HG02938 (cell line): ENCODE measurements at regions not wholly inside any gene's neighbourhood (a gene's known extent, or its start where the extent isn't known, plus 50 kb on each side); places are given as distances from the start of the nearest gene placed in this dataset.

Experiments used
- ATAC-seq: cut with Tn5 transposase; IDR thresholded peaks from one replicate; pipeline ENCODE4 v1.9.1; 2021; ENCODE audit warnings: mild to moderate bottlenecking, moderate library complexity; ENCODE audit not compliant: unreplicated experiment

DNA sequence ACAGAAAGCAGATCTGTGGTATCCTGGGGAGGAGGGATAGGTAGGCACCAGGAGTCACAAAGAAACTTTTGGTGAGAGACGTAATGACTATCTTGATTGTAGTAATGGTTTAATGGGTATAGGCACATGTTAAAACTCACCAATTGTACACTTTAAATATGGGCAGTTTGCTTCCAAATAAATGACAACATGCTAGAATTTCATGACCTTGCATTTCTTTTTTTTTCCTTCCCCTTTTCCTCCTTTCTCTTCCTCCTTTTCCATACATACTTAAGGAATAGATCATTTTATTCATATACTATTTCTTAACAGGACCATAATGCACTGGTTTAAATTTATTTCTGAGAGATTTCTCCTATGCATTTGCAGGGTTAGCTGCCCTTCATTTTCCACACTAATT, 341.8 kb downstream of the TMEM182 start:
- no peak for ATAC-seq

DNA sequence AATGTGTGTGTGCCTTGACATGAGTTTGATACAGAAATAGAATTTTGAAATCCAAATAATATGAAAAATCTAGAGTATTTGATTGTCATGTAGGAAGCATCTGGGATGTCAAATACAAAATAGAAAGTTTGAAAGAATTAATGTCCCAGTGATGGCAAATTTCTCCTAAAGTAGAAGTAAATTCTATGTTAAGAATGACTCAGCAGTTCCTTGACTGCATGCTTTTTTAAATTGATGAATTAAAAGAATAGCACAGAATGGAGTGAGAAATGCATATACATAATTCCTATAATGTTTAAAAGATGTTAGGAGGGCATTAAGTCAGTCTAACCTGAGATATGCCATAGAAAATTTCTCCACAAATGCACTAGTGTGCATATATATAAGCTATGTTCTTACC, 357.5 kb downstream of the TMEM182 start:
- ATAC-seq, result no peak

GRCh38 chr2:103121106-103121505, 359.3 kb downstream of the TMEM182 start:
- ATAC-seq, result no peak

DNA sequence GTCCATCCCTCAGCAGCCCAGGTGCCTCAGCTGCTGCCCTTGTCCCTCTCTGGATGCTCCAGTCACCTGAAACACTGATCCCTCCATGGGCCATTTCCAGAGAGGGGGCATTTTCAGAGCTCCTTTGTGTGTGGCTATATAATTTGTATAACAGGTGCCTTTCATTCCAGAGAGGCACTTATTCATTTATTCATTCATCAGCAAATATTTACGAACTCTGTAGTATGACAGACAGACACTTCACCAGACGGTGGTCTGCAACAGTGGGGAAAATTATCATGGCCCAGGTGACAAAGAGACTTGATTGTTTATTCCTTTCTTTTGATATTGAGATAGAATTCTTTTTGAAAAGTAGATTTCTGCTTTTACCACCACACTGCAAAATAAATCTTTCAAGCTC, 361.7 kb downstream of the TMEM182 start:
- ATAC-seq, result no peak

- ATAC-seq, result no peak
Measured at GRCh38 chr2:103130857-103131256, 369.0 kb downstream of the TMEM182 start.

DNA sequence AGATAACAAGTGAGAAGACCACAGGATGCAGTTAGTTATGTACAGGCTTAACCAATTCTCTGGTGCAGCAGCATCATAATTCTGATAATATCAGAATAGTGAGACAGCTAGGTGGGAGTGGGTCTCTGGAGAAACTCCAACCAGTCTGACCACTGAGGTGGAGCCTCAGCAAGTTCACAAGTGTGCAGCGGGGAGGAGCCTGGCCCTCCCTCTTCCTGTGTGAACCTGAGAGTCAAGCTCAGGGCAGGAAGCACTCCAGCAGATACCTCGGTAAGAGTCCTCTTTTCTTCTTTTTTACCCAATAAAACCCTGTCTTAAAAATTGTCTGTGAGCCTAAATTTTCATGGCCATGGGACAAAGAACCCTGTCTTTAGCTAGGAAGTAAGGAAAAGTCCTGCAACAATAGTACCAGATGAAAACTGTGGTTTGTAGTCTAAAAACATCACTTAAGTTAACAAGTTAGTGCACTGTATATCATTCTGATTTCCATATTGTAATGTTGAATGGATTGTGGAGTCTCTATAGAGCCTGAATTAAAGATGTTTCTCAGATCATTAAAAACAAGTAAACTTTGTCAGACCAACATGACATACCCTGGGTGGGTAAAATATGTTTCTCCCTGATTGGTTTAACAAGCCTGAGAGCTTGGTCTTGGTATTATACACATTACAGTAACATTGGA, 370.8 kb downstream of the TMEM182 start:
- peak; percentile 97 for ATAC-seq

- ATAC-seq, result no peak
Measured at GRCh38 chr2:103135679-103136078, 373.8 kb downstream of the TMEM182 start.

DNA sequence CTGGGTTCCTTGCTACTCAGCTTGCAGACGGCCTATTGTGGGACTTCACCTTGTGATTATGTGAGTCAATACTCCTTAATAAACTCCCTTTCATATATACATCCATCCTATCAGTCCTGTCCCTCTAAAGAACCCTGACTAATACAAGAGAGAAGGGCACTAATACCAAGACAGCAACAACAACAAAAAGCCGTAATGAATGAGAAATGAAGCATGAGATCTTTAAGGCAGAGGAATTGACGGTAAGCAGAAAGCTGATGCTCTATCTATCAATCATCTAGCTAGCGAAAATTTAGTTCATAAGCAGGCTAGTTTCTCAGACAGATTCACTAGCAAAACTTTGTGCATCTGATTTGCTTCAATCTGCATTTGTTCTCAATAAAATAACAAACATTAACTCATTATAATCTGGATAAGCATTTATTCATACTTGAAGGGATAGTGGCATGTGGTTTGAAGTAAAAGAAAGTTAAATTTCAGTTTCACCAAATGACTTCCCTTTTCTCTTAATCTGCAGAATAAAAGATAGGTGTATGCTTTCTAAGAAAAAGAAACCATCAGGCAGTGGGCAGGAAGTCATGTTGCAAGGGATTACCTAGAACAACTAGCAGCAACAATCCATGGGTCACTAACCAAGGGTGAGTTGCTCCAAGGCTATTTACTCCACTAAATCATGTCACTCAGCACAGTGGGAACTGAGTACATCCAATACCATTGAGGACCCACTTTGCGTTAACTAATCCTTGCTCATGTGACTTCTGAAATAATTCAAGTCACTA, 376.5 kb downstream of the TMEM182 start:
- peak; percentile 90 for ATAC-seq

DNA sequence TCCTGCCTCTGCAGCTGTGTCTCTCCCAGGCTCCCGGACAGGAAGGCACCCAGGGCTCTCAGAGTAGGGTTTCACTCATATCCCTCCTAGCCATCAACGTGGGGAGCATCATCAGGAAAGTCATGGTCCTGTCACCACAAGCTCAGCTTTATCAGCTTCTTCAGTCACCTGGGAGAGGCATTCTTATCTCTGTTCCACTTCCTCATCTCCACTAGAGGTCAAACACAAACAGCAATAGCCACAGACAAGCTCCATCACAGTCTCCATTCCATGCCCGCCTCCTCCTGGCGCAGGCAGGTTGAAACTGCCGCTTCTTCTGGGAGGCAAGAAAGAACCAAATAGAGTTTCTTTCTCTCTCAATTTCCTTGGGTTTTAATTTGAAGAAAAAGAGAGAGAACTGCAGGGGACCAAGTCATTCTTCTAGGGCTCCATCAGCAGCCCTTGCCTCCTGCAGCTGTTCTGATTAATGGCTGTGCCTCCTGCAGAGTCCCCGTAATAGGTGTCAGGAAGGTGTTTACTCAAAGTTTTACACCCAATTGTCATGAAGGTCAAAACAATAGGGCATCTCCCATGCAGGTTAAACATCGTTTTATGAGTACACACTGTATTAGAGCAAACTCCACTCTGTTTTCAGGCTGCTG, 377.9 kb downstream of the TMEM182 start:
- ATAC-seq, result no peak

DNA sequence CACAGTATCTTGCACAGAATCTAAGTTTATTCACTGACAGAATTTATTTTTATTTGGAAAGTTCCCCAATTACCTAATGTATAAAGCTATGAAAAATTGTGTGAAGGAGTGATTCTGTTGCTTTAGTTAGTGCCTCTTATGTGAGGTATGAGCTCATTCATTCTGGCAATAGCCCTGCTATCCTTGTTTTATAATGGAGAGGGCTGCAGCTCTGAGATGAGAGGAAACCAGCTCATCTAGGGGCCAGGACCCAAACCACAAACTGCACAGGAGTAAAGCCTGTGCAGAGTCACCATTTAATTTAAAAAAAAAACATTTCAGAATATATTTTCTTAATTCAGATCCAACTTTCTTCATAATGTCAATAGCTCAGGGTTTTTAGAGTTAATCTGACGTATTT, 383.0 kb downstream of the TMEM182 start:
- ATAC-seq, result no peak

GRCh38 chr2:103145739-103146138, 383.9 kb downstream of the TMEM182 start:
- ATAC-seq, result no peak

DNA sequence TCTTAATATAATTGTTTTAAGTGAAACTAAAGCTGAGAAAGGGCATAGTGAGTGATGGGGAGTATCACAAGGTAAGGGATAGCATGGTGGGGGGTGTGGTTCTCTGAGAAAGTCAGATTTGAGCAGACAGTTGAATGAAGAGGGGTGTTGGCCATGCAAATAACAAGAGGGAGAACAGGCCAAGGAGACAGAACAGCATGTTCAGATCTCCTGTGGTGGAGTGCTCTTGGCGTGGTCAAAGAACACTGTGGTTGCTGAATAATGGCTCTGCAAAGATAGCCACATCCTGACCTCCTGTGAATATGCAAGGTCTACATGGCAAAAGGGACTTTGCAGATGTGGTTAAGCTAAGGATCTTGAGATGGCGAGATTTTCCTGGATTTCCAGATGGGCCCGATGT, 389.2 kb downstream of the TMEM182 start:
- no peak for ATAC-seq

DNA sequence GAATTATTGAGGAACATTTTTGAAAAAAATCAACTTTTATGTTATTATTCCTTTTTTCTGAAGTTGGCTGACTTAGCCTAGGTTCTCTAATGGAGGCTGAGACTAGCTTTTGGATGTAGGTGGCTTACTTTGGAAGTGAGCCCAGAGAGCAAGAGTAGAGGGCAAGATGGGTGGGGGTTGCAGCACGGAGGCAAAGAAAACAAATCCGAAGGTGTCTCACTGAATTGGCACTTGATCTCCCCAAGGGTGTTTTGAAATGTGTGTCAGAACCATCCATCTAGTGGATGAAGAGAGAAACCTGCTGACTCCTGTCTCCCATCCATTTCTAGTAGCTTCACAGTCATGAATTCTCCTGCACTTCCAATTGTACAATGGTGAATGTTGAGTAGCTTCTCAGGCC, 390.7 kb downstream of the TMEM182 start:
- ATAC-seq, result no peak

- ATAC-seq, result no peak
Measured at GRCh38 chr2:103153580-103154284, 391.9 kb downstream of the TMEM182 start.

DNA sequence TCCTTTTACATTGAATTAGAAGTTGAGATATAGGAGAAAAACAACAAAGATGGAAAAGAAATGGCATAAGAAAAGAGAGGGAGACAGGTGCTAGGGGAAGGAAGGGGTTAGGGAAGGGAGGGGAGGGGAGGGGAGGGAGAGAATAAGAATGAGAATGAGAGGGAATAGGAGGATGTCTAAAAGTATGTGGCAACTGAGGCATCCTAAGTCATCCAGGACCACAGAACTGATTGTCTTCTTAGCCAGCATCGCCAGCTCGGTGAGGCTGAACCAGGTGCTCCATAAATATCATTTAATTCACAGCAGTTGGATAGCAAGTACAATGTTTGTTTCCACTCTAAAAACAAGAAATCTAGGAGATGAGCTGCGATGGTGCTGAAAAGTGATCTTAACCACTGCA, 393.5 kb downstream of the TMEM182 start:
- ATAC-seq, result no peak

DNA sequence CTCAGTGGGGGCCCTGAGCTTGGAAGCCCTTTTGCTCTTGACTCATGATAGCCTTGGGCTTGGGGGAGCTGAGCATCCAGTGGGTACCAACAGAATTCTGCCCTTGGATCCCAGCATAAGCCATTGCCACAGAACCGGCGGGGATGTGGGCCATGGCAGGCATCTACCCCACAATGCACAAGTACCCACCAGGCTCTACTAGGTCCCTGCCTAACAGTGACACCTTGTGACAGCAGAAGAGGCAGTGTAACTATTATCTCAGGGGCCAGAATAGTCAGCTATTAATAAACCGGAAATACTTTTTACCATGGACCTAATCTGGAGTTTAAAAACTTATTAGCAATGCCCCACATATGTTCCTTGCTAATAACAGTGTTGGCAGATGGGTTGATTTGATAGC, 397.2 kb downstream of the TMEM182 start:
- ATAC-seq, result no peak

DNA sequence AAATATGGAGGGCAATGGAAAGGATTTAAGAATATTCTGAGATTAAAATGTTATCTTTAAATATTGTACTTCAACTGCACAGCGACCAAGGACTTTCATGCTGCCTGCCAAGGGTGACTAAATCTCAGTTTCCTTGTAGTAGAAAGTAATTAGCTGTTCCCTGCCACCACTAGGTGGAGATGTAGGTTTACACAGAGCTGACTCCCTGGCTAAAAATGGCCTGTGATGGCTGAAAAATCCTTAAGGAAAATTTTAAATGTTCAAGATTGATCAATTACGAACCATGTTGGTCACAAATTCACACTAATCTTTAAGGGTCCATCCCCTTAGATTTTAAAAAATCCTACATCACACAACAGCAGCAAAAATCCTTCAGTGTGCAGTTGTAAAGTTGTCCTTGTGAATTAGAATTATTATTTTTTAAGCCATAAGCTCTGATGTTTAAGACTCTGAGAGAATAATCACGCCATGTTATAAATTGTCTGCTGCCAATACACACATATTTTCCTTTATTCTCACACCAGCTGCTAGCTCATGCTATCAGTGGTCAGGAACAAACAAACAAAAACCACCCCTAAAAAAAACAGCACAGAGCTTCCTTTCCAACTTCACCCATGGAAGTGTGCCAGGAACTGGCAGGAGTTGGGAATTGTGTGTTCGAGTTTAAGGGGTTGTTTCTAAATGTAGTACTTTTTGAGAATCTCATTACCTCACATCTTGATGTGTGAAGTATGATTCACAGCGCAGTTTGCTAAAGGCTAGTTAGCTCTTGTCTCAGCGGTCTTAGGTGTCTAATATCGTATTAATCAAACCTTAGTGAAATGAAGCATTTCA, 399.8 kb downstream of the TMEM182 start:
- ATAC-seq, result peak; percentile 78

DNA sequence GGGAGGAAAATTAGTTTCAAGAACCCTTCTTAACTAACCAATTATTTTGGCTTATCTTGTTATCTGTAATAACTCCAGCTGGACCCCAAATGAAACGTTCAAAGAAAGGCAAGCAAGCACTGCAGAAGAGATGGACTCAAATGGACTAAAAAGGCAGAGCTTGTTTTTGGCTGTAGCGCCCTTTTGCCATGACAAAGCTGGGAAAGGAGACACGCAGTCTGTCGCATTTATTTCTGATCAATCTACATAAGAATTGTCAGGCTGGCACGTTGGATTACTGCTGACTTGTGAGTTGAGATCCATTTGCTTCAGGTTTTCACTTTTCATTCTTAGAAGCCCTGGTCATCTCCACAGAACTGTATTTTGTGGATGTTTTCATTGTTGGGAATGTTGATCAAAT, 402.9 kb downstream of the TMEM182 start:
- no peak for ATAC-seq

- no peak for ATAC-seq
Measured at GRCh38 chr2:103165836-103166235, 404.0 kb downstream of the TMEM182 start.

DNA sequence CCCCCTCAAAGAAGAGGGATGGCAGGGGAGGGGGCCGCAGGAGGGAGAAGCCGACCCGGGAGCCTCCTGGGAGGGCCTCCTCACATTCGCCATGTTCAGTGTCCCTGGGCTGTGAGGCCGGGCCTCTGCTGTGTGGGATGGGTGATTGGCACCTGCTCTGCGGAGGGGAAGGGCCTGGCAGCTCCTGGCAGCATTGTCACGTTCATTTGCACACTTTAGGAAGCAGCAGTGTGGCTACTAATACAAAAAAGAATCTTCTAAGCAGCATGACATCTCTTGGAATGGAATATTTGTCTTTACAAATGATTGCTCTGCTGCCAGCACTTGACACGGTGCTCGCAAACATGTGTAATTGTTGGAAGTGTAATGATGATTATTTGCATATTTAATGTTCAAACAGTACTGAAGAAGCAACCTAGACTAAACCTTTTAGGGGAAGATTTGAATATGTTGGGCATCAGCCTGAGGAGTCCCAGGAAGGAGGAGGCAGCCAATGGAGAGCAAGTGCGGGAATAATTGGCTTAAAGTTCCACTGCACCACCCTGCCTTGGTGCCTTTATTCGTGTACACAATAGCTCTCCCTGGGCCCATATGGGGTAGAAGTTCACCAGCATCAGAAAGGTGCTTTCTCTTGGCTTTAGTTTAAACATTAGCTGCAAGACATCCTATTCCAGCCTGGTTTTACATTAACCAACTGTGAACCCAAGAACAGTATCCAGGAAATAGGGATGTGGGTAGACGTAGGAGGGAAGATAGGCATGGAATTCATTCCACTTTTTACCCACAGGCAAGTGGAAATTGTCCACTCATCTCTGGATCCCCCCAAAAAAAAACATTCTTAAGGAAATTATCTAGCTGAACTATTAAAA, 404.9 kb downstream of the TMEM182 start:
- ATAC-seq, result no peak
